Mammary epithelial cell (primary cell): ENCODE measurements at regions not wholly inside any gene's neighbourhood (a gene's known extent, or its start where the extent isn't known, plus 50 kb on each side); places are given as distances from the start of the nearest gene placed in this dataset.

Source experiments
- EZH2 ChIP-seq: IDR thresholded peaks from 2 replicates; pipeline ENCODE4 v1.6.1; 2012; ENCODE audit warnings: low read length, inconsistent platforms, borderline replicate concordance
- TF ChIP-seq, protein P1 (sequence below), 2 donors: IDR thresholded peaks in 1 of 2; conservative IDR thresholded peaks in 1 of 2; 2 replicates each; pipeline ENCODE4 v1.5.1; 2011 to 2012; ENCODE audit warnings: inconsistent platforms in 2 of 2, low read length in 2 of 2, mild to moderate bottlenecking in 2 of 2, control low read depth in 1 of 2, low read depth in 1 of 2; ENCODE audit not compliant: insufficient read depth in 1 of 2; ENCODE audit errors: extremely low read depth in 1 of 2

DNA sequence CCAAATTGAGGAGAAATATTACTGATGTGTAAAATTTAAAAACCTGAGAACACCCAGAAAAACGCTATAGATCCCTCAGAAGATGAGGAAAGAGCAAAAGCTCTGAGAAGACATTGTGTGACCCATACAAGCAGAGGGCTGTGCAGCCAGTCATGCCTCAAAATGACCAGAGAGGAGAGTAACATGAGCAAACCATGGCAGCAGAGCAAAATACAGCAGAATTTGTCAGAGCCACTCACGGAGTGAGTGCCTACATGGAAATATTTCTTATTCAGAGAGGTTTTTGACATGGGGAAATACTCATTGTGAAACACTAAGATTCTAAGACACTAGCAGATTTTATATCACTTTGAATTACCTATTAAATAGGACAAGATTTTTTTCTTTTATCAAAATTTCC, 96.8 kb upstream of the DNAJC10 start:
- TF ChIP-seq, protein P1, sequence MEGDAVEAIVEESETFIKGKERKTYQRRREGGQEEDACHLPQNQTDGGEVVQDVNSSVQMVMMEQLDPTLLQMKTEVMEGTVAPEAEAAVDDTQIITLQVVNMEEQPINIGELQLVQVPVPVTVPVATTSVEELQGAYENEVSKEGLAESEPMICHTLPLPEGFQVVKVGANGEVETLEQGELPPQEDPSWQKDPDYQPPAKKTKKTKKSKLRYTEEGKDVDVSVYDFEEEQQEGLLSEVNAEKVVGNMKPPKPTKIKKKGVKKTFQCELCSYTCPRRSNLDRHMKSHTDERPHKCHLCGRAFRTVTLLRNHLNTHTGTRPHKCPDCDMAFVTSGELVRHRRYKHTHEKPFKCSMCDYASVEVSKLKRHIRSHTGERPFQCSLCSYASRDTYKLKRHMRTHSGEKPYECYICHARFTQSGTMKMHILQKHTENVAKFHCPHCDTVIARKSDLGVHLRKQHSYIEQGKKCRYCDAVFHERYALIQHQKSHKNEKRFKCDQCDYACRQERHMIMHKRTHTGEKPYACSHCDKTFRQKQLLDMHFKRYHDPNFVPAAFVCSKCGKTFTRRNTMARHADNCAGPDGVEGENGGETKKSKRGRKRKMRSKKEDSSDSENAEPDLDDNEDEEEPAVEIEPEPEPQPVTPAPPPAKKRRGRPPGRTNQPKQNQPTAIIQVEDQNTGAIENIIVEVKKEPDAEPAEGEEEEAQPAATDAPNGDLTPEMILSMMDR (conservative IDR thresholded peaks at IDR 0.05 in 1 of 2, IDR thresholded peaks at IDR 0.05 in 1 of 2; ENCODE audit: extremely low read depth in 1 of 2, insufficient read depth in 1 of 2, low read depth in 1 of 2, low read length in 2 of 2) = no peak
- no peak for TF ChIP-seq EZH2
